Astrocyte of the spinal cord (primary cell): ENCODE measurements at regions not wholly inside any gene's neighbourhood (a gene's known extent, or its start where the extent isn't known, plus 50 kb on each side); places are given as distances from the start of the nearest gene placed in this dataset.
A peak's percentile ranks its signal among the peaks of the same experiment; 100 is the strongest.
"Not testable (repeated sequence)": the region's sequence is repeated elsewhere in the genome, so short reads cannot be mapped to it uniquely, and the experiment has no call there.

ENCODE experiments used
- DNase-seq: peaks from one replicate; pipeline ENCODE4 v3.0.0; 2011; ENCODE audit warnings: low read depth, low spot score
- H3K4me3 ChIP-seq: 2 replicates; pipeline ENCODE4 v1.5.1; 2011; ENCODE audit warnings: low read depth, mild to moderate bottlenecking, low read length, moderate library complexity
- CTCF ChIP-seq: IDR thresholded peaks from 2 replicates; pipeline ENCODE4 v1.5.1; 2012; ENCODE audit warnings: low read depth, mild to moderate bottlenecking, low read length, inconsistent platforms
- in situ Hi-C: cut with HindIII; loops from 2 replicates; pipeline ENCODE4 v1.10.0; 2017; ENCODE audit warnings: low sequenced_read_pairs

DNA sequence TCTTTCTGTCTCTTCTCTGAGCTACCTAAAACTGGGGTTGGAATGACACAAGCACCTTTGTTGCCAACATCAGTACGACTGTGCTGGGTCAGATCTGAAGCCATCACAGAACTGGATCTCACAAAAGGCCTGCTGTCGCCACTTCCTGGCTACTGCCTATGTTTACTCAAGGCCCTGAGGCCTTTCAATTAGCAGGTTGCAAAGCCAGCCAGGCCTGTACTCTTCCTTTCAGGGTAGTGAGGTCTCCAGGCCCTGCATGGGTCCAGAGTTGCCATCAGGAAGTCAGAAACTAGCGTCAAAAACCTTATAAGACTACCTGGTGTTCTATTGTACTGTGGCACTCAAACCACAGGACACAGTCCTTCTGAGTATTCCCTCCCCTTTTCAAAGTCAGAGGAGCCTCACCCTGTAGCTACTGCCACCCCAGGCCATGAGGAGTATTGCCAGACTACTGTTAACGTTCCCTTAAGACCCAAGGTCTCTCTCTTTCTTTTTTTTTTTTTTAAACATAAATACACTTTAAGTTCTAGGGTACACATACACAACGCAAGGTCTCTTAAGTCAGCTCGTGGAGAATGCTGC, 937.4 kb upstream of the GJE1 start:
- TF ChIP-seq CTCF: no peak
- DNase-seq: no peak
- H3K4me3 ChIP-seq: no peak overlapping the region
- in situ Hi-C loops: no loop called here

DNA sequence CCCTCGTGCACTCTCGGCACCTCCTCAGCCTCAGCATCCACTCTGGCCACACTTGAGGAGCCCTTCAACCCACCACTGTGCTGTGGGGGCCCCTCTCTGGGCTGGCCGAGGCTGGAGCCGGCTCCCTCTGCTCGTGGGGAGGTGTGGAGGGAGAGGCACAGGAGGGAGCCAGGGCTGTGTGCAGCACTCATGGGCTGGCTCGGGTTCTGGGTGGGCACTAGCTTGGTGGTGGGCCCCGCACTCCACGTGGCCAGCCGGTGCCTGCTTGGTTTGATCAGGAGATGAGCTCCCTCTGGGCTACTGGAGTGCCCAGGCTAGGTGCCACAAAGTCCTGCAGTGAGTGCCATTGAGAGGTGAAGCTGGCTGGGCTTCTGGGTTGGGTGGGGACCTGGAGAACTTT, 949.4 kb upstream of the GJE1 start:
- no peak for TF ChIP-seq CTCF
- in situ Hi-C loops: no loop called here
- DNase-seq: no peak
- H3K4me3 ChIP-seq: no peak overlapping the region

- in situ Hi-C loops, H3K4me3 ChIP-seq, DNase-seq: not testable (repeated sequence)
Observed at GRCh38 chr6:141175458-141175857, 957.3 kb upstream of the GJE1 start.

- TF ChIP-seq CTCF: no peak
- in situ Hi-C loops: no loop called here
Observed at GRCh38 chr6:141174932-141175331, 957.8 kb upstream of the GJE1 start.

GRCh38 chr6:141173529-141173928, 959.2 kb upstream of the GJE1 start:
- no peak for DNase-seq
- no peak overlapping the region for H3K4me3 ChIP-seq
- TF ChIP-seq CTCF: no peak
- in situ Hi-C loops: no loop called here

More at GRCh38 chr6:141174932-141175331, 957.8 kb upstream of the GJE1 start:
- DNase-seq: no peak
- H3K4me3 ChIP-seq: no peak overlapping the region

DNA sequence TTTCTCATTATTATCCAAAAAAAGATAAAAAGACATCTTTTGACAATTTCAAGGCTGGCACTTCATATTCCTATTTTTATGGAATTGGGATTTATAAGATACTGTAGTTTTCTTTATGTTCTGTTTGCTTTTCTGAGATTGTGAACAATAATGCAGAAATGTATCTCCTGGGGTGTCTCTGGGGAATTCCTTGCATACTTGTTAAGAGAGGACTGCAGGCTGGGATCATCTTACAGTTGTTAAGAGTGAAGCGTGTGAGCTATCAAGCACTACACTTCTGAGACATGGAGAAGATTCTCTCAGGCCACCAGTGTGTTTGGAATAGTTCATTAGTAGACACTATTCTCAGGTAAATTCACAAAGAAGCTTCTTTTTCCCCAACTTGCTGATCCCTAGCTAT, 963.3 kb upstream of the GJE1 start:
- in situ Hi-C loops: no loop called here
- H3K4me3 ChIP-seq: no peak overlapping the region
- TF ChIP-seq CTCF: no peak
- DNase-seq: peak; percentile 78

GRCh38 chr6:141167945-141168344, 964.8 kb upstream of the GJE1 start:
- in situ Hi-C loops: no loop called here
- H3K4me3 ChIP-seq: no peak overlapping the region
- TF ChIP-seq CTCF: no peak
- no peak for DNase-seq
